HCT116 (cell line): ENCODE measurements at regions not wholly inside any gene's neighbourhood (a gene's known extent, or its start where the extent isn't known, plus 50 kb on each side); places are given as distances from the start of the nearest gene placed in this dataset.

ENCODE experiments used
- ATAC-seq: fragments of 200-7000 bp; cut with Tn5 transposase; 2 replicates; pipeline ENCODE4 v1.9.1; 2020; ENCODE audit warnings: mild to moderate bottlenecking, moderate library complexity
- BruUV-seq: library from RNA; stranded (reverse); fragments of 400-500 nt; replicated peaks from 2 replicates; lab custom pipeline; 2021; lab: Mats Ljungman, UMichigan
- CTCF ChIA-PET: fragments of 300-600 bp; sonication (Branson Sonifier 250); formaldehyde crosslinking; loops from one replicate; lab custom pipeline; 2021; ENCODE audit warnings: antibody characterized with exemption; lab: Charles Lee
- POLR2A ChIA-PET: fragments of 300-600, 350-600 bp; sonication (Branson Sonifier 250); formaldehyde crosslinking; loops from one replicate; lab custom pipeline; 2021; ENCODE audit warnings: antibody characterized with exemption; lab: Charles Lee
- RAD21 ChIA-PET, 2 experiments: fragments of 300-600 bp; sonication (Branson Sonifier 250); formaldehyde crosslinking; loops; one replicate each; lab custom pipeline; 2023; ENCODE audit warnings: low total read pairs in 2 of 2; ENCODE audit not compliant: uncharacterized antibody in 2 of 2, unreplicated experiment in 2 of 2, low non-redundant PET in 1 of 2; lab: Charles Lee
- DNase-seq: peaks from one replicate; pipeline ENCODE4 v3.0.0-alpha.2; 2010; ENCODE audit warnings: low read depth, low spot score
- H2AFZ ChIP-seq: fragments of 200-600 bp; shearing (Covaris generic), sonication (generic); 2 replicates; pipeline ENCODE4 v1.6.1; 2017; ENCODE audit warnings: low read depth, mixed run types, mixed read lengths, antibody characterized with exemption, low read length; ENCODE audit not compliant: poor library complexity, severe bottlenecking
- H3K27ac ChIP-seq: 2 replicates; pipeline ENCODE4 v1.5.1; 2012; ENCODE audit warnings: low read depth, low read length
- H3K27me3 ChIP-seq: fragments of 200-600 bp; sonication (generic); 2 replicates; pipeline ENCODE4 v1.6.1; 2016; ENCODE audit warnings: mixed run types, low read length, mixed read lengths; ENCODE audit not compliant: insufficient read depth
- H3K36me3 ChIP-seq, 2 experiments: fragments of 200-500 bp in 1 of 2; fragments of 200-600 bp in 1 of 2; sonication (Bioruptor generic) in 1 of 2; sonication (generic) in 1 of 2; 2 replicates each; pipeline versions ENCODE4 v1.5.1 to v1.6.1; 2014 to 2016; ENCODE audit warnings: low read length in 2 of 2, inconsistent platforms in 1 of 2, mixed read lengths in 1 of 2, mixed run types in 1 of 2; ENCODE audit not compliant: insufficient read depth in 2 of 2, control insufficient read depth in 1 of 2
- H3K4me1 ChIP-seq, 2 experiments: fragments of 200-600 bp in 1 of 2; sonication (generic) in 1 of 2; 2 replicates each; pipeline versions ENCODE4 v1.5.1 to v1.6.1; 2012 to 2017; ENCODE audit warnings: low read length in 2 of 2, inconsistent platforms in 1 of 2, mild to moderate bottlenecking in 1 of 2, mixed read lengths in 1 of 2, mixed run types in 1 of 2, moderate library complexity in 1 of 2; ENCODE audit not compliant: insufficient read depth in 2 of 2, control insufficient read depth in 1 of 2
- H3K4me2 ChIP-seq: fragments of 200-600 bp; sonication (generic); 2 replicates; pipeline ENCODE4 v1.6.1; 2017; ENCODE audit warnings: mixed run types, low read length, mixed read lengths
- H3K4me3 ChIP-seq, 2 experiments: fragments of 200-600 bp in 1 of 2; sonication (generic) in 1 of 2; replicated peaks in 1 of 2; 2 replicates each; pipeline ENCODE4 v1.5.1; 2011 to 2016; ENCODE audit warnings: low read length in 2 of 2, control low read depth in 1 of 2, low read depth in 1 of 2, mild to moderate bottlenecking in 1 of 2, mixed read lengths in 1 of 2, mixed run types in 1 of 2
- H3K79me2 ChIP-seq: fragments of 200-600 bp; sonication (generic); 2 replicates; pipeline ENCODE4 v1.6.1; 2017; ENCODE audit warnings: mild to moderate bottlenecking, mixed run types, low read length, moderate library complexity, mixed read lengths; ENCODE audit not compliant: insufficient read depth
- H3K9ac ChIP-seq: fragments of 200-600 bp; sonication (generic); 2 replicates; pipeline ENCODE4 v1.6.1; 2016; ENCODE audit warnings: low read length, mixed read lengths
- H3K9me2 ChIP-seq: fragments of 200-600 bp; sonication (generic), shearing (Covaris generic); 2 replicates; pipeline ENCODE4 v1.6.1; 2017; ENCODE audit warnings: mixed run types, mild to moderate bottlenecking, moderate library complexity; ENCODE audit not compliant: insufficient read depth
- H3K9me3 ChIP-seq, 2 experiments: fragments of 200-500 bp in 1 of 2; fragments of 200-600 bp in 1 of 2; sonication (Bioruptor generic) in 1 of 2; sonication (generic) in 1 of 2; 2 replicates each; pipeline ENCODE4 v1.6.1; 2014 to 2017; ENCODE audit warnings: low read length in 2 of 2, mixed read lengths in 2 of 2, inconsistent platforms in 1 of 2, low read depth in 1 of 2, mild to moderate bottlenecking in 1 of 2, mixed run types in 1 of 2, moderate library complexity in 1 of 2; ENCODE audit not compliant: control insufficient read depth in 1 of 2, insufficient read depth in 1 of 2
- H4K20me1 ChIP-seq: fragments of 200-600 bp; sonication (generic), shearing (Covaris generic); 2 replicates; pipeline ENCODE4 v1.6.1; 2017; ENCODE audit warnings: mixed run types, mild to moderate bottlenecking, moderate library complexity; ENCODE audit not compliant: insufficient read depth
- CBX3 ChIP-seq: IDR thresholded peaks from 2 replicates; pipeline ENCODE4 v1.6.1; 2012; ENCODE audit warnings: low read depth
- CEBPB ChIP-seq: IDR thresholded peaks from 2 replicates; pipeline ENCODE4 v1.6.1; 2012; ENCODE audit warnings: low read depth
- EZH2 ChIP-seq: fragments of 200-600 bp; sonication (generic); IDR thresholded peaks from 2 replicates; pipeline ENCODE4 v1.6.1; 2017; ENCODE audit warnings: antibody characterized with exemption, mixed run types
- EZH2phosphoT487 ChIP-seq: fragments of 200-600 bp; IDR thresholded peaks from 2 replicates; pipeline ENCODE4 v1.6.1; 2018; ENCODE audit warnings: antibody characterized with exemption, borderline replicate concordance
- RAD21 ChIP-seq: IDR thresholded peaks from 2 replicates; pipeline ENCODE4 v1.6.1; 2012; ENCODE audit warnings: low read depth, mild to moderate bottlenecking
- ZNF274 ChIP-seq: fragments of 200-500 bp; sonication (Bioruptor generic); IDR thresholded peaks from 2 replicates; pipeline ENCODE4 v1.6.1; 2014; ENCODE audit warnings: mild to moderate bottlenecking, low read depth, low read length, inconsistent platforms
- intact Hi-C: fragments of 100-400 bp; cut with micrococcal nuclease; formaldehyde crosslinking; loops from 2 replicates; pipeline ENCODE4 v1.10.0; 2022
- TF ChIP-seq, protein P1 (sequence below), 3 experiments: fragments of 200-600 bp in 1 of 3; sonication (generic) in 1 of 3; IDR thresholded peaks in 2 of 3; conservative IDR thresholded peaks in 1 of 3; 2 replicates each; pipeline ENCODE4 v1.5.1; 2012 to 2017; ENCODE audit warnings: low read depth in 2 of 3, low read length in 2 of 3, antibody characterized with exemption in 1 of 3, borderline replicate concordance in 1 of 3, control low read depth in 1 of 3, mild to moderate bottlenecking in 1 of 3, mixed read lengths in 1 of 3, mixed run types in 1 of 3, moderate library complexity in 1 of 3; ENCODE audit not compliant: insufficient read depth in 1 of 3

DNA sequence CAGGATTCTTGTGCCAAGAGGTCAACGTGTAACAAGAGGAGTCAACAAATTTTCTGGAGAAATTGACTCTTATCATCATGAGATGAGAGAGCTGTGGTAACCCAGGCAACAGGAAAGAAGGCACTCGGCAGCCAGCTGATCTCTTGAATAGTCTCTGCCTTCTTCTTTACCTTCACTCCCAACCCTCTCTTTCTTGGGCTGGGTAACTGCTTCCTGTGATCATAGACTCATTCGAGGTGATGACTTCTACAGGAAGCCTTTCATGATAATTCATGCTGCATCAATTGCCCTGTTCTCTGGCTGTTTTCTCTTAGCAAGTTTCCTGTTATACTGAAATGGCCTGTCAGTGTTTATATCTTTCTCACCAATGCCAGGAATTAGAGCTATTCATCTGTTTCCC lies 70.8 kb upstream of the FSTL5 start:
- intact Hi-C loops = no loop called here
- Histone ChIP-seq H3K27me3 (no peaks in the 10 kb centered on the region), H2AFZ (no peak overlapping the region), H3K9me2 (no peaks in the 10 kb centered on the region), H3K79me2 (no peaks in the 10 kb centered on the region), H3K27ac (no peak overlapping the region), H3K9me3 (no peaks in the 10 kb centered on the region), H4K20me1 (no peaks in the 10 kb centered on the region), H3K4me2 (no peak overlapping the region), H3K4me1 (peaks cover 0 to 7% of the 10 kb centered on the region in 2 experiments; a peak in 2 of 4 replicates), H3K9ac (no peak overlapping the region), H3K4me3 (no peak overlapping the region), H3K36me3 (no peaks in the 10 kb centered on the region)
- ChIA-PET POLR2A (no interaction called here), RAD21 (no interaction called here), CTCF (no interaction called here)
- ATAC-seq (no peak), DNase-seq (no peak)
- BruUV-seq = no TSS peak
- TF ChIP-seq RAD21 (no peak), EZH2phosphoT487 (no peak), ZNF274 (no peak), CBX3 (no peak)
- TF ChIP-seq, protein P1, sequence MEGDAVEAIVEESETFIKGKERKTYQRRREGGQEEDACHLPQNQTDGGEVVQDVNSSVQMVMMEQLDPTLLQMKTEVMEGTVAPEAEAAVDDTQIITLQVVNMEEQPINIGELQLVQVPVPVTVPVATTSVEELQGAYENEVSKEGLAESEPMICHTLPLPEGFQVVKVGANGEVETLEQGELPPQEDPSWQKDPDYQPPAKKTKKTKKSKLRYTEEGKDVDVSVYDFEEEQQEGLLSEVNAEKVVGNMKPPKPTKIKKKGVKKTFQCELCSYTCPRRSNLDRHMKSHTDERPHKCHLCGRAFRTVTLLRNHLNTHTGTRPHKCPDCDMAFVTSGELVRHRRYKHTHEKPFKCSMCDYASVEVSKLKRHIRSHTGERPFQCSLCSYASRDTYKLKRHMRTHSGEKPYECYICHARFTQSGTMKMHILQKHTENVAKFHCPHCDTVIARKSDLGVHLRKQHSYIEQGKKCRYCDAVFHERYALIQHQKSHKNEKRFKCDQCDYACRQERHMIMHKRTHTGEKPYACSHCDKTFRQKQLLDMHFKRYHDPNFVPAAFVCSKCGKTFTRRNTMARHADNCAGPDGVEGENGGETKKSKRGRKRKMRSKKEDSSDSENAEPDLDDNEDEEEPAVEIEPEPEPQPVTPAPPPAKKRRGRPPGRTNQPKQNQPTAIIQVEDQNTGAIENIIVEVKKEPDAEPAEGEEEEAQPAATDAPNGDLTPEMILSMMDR (IDR thresholded peaks at IDR 0.05 in 2 of 3, conservative IDR thresholded peaks at IDR 0.05 in 1 of 3; ENCODE audit: borderline replicate concordance in 1 of 3, insufficient read depth in 1 of 3, low read depth in 2 of 3, low read length in 2 of 3) = no peak

DNA sequence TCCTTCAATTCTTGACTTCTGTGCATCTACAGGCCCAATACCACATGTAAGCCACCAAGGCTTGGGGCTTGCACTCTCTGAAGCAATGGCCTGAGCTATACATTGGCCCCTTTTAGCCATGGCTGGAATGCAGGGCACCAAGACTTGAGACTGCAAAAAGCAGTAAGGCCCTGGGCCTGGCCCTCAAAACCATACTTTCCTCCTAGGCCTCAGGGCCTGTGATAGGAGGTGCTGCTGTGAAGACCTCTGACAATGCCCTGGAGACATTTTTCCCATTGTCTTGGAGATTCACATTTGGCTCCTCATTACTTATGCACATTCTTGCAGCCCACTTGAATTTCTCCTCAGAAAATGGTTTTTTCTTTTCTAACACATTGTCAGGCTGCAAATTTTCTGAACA lies 68.5 kb upstream of the FSTL5 start:
- Histone ChIP-seq H3K36me3 (no peaks in the 10 kb centered on the region), H2AFZ (no peak overlapping the region), H3K9ac (no peak overlapping the region), H3K4me2 (no peak overlapping the region), H4K20me1 (no peaks in the 10 kb centered on the region), H3K4me1 (peaks cover 0 to 10% of the 10 kb centered on the region in 2 experiments; a peak in 2 of 4 replicates), H3K27ac (no peak overlapping the region), H3K4me3 (no peak overlapping the region), H3K9me2 (no peaks in the 10 kb centered on the region), H3K9me3 (no peaks in the 10 kb centered on the region), H3K79me2 (no peaks in the 10 kb centered on the region), H3K27me3 (no peaks in the 10 kb centered on the region)
- BruUV-seq = no TSS peak
- no peak for ATAC-seq
- DNase-seq = no peak
- POLR2A ChIA-PET = no interaction called here
- RAD21 ChIA-PET = no interaction called here
- intact Hi-C loops = no loop called here
- no peak for TF ChIP-seq EZH2
- TF ChIP-seq CEBPB = no peak
- TF ChIP-seq, all 23 proteins: peak for 0
- CTCF ChIA-PET = no interaction called here
